ENCODE measurements at regions not wholly inside any gene's neighbourhood (a gene's known extent, or its start where the extent isn't known, plus 50 kb on each side); places are given as distances from the start of the nearest gene placed in this dataset.

DNA sequence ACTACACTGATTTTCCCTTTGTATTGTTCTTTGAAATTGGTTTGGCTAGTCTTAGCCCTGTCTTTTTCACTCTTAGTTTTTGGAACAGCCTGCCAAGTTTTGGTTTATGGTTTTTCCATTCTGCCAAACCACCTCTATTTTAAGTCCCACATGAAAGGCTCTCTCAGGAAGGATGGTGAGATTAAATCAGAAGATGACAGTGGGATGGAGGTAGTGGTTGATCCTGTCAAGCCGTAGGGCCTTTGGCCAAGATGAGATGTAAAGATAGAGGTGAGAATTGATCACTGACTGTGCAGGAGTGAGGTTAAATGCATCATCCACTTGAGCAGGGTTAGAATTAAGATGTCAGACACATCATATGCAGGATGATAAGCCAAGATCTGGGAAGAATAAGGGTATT lies 948.5 kb downstream of the SLC4A3 start:
- TF ChIP-seq CTCF (IDR thresholded peaks at IDR 0.05) = no peak
- TF ChIP-seq POLR2A (IDR thresholded peaks at IDR 0.05) = no peak

All from thyroid gland (tissue), 4 donors.